Activated CD8-positive, alpha-beta memory T cell treated with anti-CD3 and anti-CD28 coated beads, Interleukin-2, amount 50 U/mL, for 4 hours (primary cell): ENCODE measurements at regions not wholly inside any gene's neighbourhood (a gene's known extent, or its start where the extent isn't known, plus 50 kb on each side); places are given as distances from the start of the nearest gene placed in this dataset.
"Not testable (repeated sequence)": the region's sequence is repeated elsewhere in the genome, so short reads cannot be mapped to it uniquely, and the experiment has no call there.

Experiments used
- DNase-seq: peaks from one replicate; pipeline ENCODE4 v3.0.0-alpha.2; 2020

DNA sequence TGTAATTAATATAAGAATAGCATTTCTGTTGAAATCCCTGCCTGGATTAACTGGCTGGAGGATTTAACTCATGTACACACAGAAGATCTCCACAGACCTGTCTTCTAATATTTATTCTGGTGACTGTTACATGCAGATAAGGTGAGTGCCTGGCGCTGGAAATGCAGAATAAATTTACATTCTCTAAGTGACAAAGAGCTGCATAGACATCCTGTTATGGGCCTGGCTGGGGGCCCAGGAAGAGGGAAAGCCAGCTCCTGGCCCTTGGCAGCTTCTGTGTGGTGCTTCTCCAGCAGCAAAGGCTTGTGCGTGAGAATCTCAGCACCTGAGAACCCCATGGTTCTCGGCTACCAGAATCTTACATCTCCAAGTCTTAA is 446.6 kb downstream of the PTPRU start:
- DNase-seq, result no peak

DNA sequence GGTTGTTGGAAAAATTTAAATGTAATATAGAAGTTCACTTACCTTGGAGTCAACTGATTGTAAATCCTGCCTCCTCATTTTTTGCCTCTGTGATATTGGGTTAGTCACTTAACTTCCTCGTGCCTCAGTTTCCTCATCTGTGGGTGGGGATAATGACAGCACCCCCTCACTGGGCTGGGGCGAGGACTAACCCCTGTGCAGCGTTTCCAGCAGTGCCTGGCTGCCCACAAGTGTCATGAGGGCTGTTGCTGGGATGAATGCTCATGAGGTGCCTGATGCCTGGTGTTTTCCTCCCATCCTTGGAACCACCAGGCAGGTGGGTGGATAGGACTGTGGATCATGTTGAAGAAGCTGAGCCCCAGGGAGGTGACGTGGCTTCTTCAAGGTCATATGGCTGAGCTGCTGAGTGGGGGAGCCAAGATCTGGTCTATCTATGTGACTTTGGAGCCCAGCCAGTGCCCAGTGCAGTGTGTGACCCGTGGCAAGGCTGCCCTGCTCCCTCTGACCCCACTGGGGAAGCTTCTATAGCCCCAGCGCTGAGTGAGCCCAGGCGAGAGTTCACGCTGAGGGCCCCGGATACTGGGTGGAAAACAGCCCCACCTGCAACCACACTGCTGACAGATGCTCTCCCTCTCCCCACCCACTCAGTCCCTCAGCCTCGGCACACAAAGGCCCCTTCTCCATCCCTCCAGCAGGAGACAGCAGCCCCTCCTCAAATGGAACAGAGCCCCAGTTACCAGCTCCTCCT is 446.0 kb downstream of the PTPRU start:
- DNase-seq, result no peak

DNA sequence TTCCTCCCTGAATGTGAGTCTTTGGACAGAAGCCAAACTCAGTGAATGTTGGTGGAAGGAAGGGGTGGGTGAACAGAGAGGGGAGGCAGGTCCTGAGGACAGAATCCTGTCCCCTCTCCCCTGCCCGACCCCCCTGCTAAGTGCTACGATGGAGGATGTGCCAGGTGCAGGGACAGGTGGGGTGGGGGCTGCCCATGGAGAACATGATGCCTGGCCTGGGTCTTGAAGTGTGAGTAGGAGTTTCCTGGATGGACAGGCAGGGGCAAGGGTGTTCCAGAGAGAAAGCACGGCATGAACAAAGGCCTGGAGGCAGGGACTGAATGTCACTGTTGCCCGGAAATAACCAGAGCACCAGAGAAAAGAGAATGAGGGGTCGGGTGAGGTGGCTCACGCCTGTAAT is 445.1 kb downstream of the PTPRU start:
- DNase-seq, result not testable (repeated sequence)

DNA sequence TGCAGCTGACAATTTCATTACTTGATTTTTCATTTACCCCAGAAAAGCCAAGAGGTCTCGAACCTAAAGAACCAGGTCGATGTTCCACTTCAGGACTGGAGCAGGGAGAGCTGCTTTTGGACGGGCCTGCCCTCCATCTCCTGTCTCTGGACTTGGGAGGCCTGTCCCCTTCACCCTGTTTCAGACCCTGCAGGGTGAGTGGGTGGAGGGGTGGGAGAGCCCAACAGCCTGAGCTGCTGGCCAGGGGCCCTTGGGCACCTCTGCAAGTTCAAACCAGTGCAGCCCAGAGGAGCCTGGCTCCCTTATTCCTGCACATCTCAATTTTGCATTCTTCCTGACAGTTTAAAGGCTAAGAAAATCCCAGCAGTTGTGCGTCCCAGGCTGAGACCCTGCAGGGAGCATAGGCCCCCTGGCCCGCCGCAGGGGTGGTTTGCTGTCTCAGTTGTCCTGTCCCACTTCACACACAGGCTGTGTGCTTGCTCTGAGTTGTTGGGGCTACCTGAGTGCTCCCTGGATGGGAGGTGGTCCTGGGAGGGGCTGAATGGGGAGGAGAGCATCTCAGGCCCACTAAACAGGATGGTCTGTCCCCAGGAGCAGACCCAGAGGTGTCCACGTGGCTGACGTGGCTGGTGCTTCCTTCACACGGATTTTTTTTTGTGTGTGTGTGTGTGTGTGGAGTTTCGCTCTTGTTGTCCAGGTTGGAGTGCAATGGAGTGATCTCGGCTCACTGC is 443.7 kb downstream of the PTPRU start:
- DNase-seq, result no peak

DNA sequence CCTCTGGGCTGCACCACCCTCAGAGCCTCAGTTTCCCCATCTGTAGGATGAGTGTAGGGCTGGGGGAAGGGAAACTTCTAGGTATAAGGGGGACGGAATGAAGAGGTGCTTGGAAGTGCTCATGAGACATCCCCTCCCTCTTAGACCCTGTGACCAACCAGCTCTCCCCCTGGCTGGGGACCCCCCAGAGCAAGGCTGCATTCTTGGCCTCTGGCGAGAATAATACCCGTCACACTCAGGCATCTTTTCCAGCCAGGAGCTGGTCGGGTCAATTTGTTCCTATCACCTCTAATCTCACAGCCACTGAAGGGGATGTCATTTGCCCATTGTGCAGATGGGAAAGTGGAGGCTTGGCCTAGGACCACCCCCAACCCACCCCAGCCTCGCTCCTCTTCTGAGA is 443.0 kb downstream of the PTPRU start:
- DNase-seq, result no peak

DNA sequence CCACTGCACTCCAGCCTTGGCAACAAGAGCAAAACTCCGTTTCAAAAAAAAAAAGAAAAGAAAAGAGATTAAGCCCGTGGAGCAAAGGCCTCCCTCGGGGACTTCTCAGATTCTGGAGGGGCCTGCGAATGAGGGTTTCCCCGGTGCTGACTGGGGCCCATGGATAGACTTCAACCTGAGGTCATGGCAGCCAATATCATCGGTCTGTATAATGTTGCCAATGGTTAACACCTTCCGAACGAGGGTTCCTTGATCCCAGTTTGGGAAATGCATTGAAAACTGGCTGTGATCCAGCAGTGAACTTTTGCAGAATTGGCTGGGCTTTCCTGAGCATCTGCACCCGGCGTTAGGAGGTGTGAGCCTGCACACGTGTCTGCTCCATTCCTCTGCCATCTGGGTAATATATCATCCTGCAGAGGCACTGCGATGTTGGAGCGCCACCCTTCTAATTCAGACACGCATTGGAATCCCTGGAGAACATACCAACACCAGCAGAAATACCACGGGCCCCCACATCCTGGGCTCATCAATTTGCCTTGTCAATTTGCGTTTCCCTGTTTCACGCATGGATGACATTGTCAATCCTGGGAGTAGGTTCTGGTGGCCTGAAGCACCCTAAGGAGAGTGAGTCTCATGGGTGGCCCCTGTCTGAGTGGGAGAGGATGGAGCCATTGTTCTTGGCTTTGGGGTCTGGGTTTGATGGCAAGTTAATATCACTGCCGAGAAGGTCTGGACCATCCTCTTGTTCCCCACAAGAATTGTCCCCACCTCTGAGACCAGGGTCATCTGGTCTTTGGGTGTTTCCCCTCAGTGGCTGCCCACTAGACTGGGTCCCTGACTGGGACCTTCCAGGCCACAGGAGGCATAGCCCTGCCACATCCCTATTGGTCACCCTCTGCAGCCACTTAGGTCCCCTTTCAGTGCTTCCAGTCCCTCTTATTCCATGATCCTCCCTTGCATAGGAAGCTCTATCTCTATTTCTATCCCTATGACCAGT is 441.0 kb downstream of the PTPRU start:
- no peak for DNase-seq

DNA sequence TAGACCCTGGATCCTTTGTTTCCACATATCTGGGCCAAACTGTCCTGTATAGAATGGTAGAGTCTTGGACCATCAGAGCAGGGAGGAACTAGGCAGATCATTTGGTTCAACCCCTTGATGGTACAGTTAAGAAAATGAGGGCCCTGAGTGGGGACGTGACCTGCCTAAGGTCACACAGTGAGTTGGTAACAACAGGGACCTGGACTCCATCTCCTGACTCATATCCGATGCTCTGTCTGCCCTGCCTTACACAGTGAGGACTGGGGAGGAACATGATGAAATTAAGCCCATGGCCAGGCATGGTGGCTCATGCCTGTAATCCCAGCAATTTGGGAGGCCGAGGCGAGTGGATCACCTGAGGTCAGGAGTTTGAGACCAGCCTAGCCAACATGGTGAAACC is 440.2 kb downstream of the PTPRU start:
- no peak for DNase-seq

DNA sequence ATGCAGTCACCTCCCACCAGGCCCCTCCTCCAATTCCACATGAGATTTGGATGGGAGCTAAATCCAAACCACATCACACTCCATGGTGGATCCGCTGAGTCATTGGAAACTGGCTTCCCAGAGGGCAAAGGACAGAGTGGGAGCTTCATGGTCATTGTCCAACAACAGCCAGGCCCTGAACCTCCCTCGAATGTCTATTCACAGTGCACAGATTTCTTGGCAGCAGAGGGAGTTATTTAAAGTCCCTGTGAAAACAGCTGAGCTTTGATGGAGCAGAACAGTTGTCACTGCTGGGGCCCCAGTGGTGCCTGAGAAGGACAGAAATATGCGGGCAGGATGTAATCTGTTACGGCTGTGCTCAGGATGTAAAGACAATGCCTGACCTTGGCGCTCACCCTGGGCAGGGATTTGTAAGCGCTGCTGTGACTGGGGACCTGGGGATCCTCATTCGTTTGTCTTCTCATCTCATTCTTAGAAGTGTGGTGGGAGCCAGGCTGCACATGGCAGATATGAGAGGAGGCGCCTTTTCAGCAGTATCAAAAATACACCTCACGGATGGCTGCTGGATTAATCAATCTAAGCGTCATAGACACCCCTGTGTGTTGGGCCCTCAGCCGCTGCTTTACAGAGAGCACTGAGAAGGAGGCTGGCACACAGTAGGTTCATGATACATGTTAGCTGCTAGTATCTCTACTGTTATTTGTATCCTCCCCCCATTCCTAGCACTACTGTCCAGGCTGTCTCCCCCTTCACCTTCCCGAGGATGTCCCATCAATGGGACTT is 439.4 kb downstream of the PTPRU start:
- DNase-seq, result no peak

DNA sequence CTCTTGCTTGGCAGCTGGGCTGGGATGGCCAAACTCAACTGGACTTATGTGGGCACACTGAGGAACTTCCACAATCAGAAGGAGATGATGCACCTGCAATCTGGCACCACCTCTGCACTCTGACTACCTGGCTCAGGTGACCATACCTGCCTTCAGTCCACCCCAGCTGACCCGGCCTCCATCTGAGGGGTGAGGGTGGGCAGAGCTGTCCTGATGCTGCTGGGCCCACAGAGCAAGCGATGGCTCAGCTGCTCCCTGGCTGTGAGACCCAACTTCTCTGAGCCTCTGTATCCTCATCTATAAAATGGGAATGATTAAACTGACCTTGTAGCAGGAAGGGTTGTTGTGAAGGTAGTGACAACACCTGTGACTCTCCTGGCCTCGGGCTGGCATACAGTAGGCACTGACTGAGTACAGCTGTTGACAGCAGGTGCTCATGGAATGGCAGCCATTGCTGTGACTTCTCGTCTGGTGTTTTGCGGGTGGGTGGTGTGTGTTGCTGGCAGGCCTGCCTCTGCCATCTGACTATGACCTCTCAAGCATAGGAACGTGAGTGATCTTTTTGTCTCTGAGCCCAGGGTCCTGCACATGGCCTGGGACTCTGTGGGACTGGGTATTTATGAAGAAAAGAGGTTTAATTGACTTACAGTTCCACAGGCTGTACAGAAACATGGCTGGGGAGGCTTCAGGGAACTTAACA is 438.5 kb downstream of the PTPRU start:
- no peak for DNase-seq

DNA sequence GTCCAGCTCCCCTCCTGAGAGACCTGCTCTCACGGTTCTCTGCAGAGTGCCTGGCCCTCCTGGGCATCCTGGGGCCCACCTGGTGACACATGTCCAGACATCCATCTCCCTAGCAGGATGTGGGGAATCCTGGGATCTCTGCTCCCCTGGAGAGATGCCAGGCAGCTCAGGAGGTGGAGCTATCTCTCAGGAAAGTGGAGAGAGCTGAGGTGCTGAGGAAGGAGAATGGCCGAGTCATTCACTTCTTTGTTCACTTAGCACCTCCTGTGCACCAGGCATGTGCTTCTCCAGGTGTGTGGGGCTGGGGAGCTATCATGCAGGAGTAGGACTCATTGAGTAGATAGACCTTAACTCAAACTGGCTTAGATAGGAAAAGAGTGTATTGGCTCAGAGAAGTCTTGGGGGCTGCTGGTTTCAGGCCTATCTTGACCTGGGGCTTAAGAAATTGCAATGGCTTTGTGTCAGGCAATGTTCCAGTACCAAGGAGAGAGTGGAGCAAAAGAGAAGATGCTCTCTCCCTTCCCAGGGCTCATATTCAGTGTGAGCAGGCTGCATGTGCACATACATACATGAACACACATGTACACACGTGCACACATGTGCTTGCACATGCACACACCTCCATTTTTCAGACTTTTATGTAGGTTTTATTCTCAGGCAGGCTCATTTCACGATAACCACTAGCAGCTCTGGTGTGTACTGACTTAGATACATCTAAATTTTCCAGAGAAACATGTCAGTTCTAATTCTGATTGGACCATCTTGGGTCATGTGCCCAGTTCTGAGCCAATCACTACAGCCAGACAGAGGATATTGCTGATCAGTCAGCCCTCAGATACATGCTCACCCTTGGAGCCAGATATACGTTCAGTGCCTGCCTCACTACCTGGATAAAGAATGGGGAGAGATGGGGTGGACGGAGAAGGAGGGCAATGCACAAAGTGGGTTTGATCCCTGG is 437.6 kb downstream of the PTPRU start:
- no peak for DNase-seq

DNA sequence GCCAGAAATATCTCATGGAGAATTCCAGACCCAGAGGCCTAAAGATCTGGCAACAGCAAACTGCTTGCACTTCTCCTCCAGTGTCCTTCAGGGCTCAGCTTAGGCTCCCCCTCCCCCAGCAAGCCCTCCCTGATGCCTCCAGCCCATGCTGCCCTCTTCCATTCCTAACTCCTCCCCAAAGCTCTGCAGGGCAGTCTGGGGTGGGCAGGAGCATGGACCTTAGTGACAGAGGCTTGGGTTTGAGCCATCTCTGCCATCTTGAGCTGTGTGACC is 436.8 kb downstream of the PTPRU start:
- DNase-seq, result no peak

DNA sequence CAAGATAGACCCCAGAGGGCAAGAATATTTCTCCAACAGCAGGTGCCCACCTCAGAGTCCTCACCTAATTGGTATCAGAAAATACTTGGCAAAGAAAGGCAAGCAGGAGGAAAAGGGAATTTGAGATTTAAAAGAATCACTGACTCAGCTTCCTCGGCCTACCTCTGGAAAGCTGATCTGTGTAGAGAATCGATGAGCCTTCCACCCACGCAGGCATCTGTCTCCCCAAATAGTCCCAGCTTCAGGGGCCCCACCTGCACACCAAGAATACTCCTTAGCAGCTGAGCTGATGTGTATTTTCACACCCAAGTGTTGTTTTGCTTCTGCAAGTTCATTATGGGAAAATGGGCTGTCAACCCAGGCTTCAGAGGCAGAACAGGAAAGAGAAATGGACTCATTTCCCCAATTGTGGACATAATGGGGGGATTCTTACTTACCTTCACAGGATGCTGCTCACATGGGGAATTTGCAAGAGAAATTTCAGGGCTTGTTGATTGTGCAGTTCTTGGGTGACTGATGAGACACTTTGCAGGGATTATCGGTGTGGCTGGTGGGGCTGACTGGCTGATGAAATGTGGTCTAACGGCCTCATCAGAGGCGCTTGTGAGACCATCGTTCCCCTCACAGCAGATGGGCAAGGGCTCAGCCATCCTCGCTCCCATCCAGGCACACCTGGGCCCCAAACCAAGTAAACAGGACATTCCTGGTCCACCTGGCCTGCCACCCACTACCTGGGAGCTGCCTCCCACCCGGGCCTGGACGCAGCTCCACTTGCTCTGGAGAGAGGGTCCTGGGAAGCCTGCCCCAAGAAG is 436.3 kb downstream of the PTPRU start:
- no peak for DNase-seq

DNA sequence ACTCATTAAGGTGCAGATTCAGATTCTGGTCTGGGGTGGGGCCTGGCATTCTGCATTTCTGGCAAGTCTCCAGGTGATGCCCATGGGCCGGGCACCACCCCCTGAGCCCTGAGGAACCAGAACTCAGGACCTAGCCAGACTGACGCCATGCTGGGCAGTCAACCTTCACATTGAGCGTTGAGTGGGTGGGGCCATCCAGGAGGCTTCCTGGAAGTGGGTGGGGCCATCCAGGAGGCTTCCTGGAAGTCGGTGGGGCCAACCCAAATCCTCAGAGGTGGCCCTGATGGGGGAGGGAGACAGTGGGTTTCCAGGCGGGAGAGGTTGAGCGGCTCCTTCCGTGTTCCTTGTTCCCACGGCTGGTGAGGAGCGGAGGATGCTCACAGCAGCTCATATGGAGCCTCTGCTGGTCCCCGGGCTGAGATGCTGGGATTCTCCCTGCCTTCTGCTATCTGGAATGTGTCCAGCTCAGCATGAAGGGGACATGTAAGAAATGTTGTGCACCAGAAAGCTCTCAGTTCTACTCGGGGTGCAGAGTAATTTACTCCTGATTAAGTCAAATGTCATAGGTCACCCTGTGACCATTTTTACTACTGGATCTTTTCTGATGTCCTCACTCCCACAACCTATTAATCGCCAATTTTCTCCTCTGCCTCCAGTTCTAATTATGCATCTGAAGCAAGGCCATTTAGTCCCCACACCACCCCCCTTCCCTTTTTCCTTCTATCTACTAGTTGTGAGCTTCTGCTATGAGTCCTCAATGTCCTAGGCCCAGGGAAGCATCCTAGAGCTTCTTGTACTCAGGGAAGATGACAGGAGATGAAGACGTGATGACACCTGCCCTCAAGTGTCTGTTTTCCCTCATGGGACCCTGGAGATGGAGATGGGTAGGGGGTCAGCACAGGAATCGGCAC is 435.4 kb downstream of the PTPRU start:
- no peak for DNase-seq

DNA sequence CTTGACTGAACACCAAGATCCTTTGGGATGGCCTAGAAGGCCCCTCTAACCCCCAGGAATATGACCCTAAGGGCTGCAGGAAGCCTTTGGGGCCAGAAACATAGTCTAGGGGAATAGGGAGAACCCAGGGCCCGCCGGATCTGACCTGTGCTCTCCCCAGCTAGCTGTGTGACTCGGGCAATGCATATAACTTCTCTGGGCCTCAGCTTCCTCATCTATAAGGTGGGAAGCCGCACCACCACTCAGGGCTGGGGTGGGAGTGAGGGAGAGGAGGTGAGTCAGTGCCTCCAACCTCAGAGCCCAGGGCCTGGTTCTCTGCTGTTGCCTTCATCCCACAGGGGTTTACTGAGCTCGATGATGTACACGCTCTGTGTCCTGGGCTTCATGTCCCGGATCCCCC is 434.4 kb downstream of the PTPRU start:
- DNase-seq, result no peak

DNA sequence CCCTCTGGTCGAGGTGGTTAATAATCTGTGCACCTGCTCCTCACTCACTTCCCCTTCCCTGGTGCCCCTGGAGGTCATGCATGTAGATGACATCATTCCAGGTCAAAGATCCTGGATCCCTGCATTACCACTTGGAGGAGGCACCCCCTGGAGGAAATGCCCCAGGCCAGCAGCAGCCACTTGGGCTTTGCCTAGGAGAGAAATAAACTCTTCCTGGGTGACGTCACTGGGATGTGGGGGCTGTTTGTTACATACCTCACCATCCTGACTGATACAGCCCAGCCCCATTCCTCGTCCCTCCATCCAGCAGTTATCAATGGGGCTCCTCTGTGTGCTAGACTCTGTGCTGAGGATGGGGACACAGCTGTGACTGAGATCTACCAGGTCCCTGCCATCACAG is 433.6 kb downstream of the PTPRU start:
- no peak for DNase-seq

DNA sequence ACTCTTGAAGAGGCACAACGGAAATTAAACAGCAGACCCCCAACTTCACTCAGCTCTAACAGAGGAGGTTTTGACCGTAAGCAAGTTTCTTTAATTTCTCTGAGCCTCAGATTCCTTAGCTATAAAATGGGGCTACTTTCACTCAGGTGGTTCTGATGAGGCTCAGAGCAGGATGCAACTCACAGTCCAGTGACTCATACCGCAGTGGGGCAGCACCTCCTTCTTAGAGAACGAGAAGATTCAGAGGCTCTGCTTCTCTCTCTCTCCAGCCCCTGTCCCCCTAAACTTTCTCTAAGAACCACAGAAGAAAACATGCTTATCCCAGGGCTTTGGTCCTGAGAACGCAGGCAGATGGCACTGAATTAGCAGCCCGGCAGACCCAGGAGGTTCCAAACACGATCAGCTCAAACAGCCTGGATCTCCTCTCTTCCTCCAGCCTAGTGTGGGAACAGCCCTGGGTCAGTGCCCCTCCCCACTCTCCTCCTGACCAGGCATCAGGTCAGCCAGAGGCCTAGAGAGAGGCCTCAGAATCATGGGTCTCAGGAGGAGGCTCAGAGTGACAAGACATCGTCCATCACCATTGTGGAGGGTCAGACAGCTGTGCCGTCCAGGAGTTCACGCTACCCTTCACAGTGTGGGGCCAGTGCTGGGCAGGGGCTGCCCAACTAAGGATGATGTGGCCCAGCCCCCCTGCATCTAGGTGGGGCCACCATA is 433.0 kb downstream of the PTPRU start:
- DNase-seq, result no peak

DNA sequence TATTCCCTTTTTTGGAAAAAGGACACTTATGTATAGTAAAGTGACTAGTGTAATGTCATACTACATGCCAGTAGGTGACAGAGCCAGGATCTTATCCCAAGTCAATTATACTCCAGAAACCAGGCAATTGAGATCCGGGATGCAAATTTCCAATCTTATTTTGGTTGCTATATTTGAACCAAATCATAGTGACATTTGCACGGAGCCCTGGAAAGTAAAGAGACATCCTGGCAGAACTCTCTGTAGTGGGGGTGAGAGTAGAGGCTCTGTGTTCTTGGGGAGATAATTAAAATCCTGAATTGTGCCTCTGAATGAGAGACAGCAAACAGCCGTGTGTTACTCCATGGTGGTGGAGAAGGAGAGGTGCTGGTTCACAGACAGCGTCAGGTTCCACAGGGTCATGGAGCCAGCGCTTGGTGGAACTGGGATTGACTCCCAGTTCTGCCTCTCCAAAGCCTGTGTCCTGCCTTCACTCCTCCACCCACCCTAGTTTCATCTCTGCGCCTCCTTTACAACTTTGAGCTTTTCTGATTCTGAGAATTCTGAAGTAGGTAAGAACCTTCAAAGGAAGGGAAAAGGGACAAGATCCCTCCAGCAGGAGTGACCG is 432.3 kb downstream of the PTPRU start:
- no peak for DNase-seq

DNA sequence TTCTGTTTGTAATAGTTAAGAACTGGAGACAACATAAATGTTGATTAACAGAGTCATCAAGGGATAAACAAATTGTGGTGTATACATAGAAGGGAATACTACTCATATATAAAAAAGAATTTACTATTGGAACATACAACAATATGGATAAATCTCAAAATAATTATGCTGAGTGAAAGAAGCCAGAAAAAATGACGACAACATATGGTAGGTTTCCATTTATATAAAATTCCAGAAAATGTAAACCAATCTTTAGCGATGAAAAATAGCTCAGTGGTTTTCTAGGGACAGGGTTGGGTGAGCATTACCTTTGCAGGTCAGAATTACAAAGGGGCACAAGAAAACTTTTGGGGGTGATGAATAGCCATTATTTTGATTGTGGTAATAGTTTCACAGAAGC is 431.6 kb downstream of the PTPRU start:
- DNase-seq, result no peak
